H1 (cell line): ENCODE measurements at regions not wholly inside any gene's neighbourhood (a gene's known extent, or its start where the extent isn't known, plus 50 kb on each side); places are given as distances from the start of the nearest gene placed in this dataset.
"Not testable (repeated sequence)": the region's sequence is repeated elsewhere in the genome, so short reads cannot be mapped to it uniquely, and the experiment has no call there.

Source experiments
- BRCA1 ChIP-seq: IDR thresholded peaks from 2 replicates; pipeline ENCODE4 v1.6.1; 2012; ENCODE audit warnings: low read depth, low read length, improper control_type of control experiment
- CTCF ChIP-seq, 3 experiments: IDR thresholded peaks; 1 replicate in 2 of 3; 2 replicates in 1 of 3; pipeline versions ENCODE4 v1.5.1 to v1.6.1; 2011; ENCODE audit warnings: low read length in 3 of 3, mild to moderate bottlenecking in 3 of 3, inconsistent platforms in 2 of 3, low read depth in 1 of 3, moderate library complexity in 1 of 3; ENCODE audit not compliant: insufficient read depth in 1 of 3; ENCODE audit errors: control extremely low read depth in 1 of 3
- EZH2 ChIP-seq: fragments of 200-600 bp; sonication (generic); IDR thresholded peaks from 2 replicates; pipeline ENCODE4 v1.7.1; 2012; ENCODE audit warnings: low read depth, mild to moderate bottlenecking, moderate library complexity, low read length, inconsistent platforms; ENCODE audit not compliant: severe bottlenecking
- GTF2F1 ChIP-seq: IDR thresholded peaks from 2 replicates; pipeline ENCODE4 v1.6.1; 2012; ENCODE audit warnings: low read depth, low read length, improper control_type of control experiment, borderline replicate concordance
- HDAC6 ChIP-seq: IDR thresholded peaks from one replicate; pipeline ENCODE4 v1.7.1; 2012; ENCODE audit warnings: low read depth, mild to moderate bottlenecking, inconsistent platforms, low read length, moderate library complexity
- TF ChIP-seq, protein P1 (sequence below): IDR thresholded peaks from 2 replicates; pipeline ENCODE4 v1.6.1; 2012; ENCODE audit warnings: inconsistent platforms

GRCh38 chr9:66153971-66154691, 417.2 kb downstream of the FOXD4L4 start:
- TF ChIP-seq CTCF (IDR thresholded peaks at IDR 0.05; ENCODE audit: control extremely low read depth in 1 of 3, insufficient read depth in 1 of 3, low read depth in 1 of 3, low read length in 3 of 3); EZH2; HDAC6; GTF2F1; BRCA1: not testable (repeated sequence)
- TF ChIP-seq, protein P1, sequence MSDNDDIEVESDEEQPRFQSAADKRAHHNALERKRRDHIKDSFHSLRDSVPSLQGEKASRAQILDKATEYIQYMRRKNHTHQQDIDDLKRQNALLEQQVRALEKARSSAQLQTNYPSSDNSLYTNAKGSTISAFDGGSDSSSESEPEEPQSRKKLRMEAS, result not testable (repeated sequence)
